Ovary (tissue), 7 donors: ENCODE measurements at regions not wholly inside any gene's neighbourhood (a gene's known extent, or its start where the extent isn't known, plus 50 kb on each side); places are given as distances from the start of the nearest gene placed in this dataset.

Experiments used
- DNase-seq, 5 donors: peaks; one replicate each; pipeline ENCODE4 v3.0.0-alpha.2; 2019 to 2020
- H3K27ac ChIP-seq, 2 donors: fragments of 200-600 bp; one replicate each; pipeline versions ENCODE4 v1.5.1 to v1.8.0; 2019 to 2022
- H3K27me3 ChIP-seq: fragments of 200-600 bp; one replicate; pipeline ENCODE4 v1.8.0; 2022
- H3K36me3 ChIP-seq: fragments of 200-600 bp; sonication (generic); one replicate; pipeline ENCODE4 v1.5.1; 2019
- H3K4me1 ChIP-seq: one replicate; pipeline ENCODE4 v1.8.1; 2013; ENCODE audit warnings: mild to moderate bottlenecking, moderate library complexity; ENCODE audit not compliant: insufficient read depth
- H3K4me3 ChIP-seq: fragments of 200-600 bp; sonication (generic); one replicate; pipeline ENCODE4 v1.5.1; 2017
- H3K9me3 ChIP-seq, 2 donors: fragments of 200-600 bp in 1 of 2; sonication (generic) in 1 of 2; one replicate each; pipeline versions ENCODE4 v1.5.1 to v1.8.1; 2013 to 2019; ENCODE audit warnings: mild to moderate bottlenecking in 1 of 2, moderate library complexity in 1 of 2
- EP300 ChIP-seq: sonication (generic); formaldehyde crosslinking; IDR thresholded peaks from one replicate; pipeline ENCODE4 v1.6.1; 2017; ENCODE audit warnings: antibody characterized with exemption
- POLR2A ChIP-seq: fragments of 450-650 bp; IDR thresholded peaks from one replicate; pipeline ENCODE4 v1.6.1; 2017; ENCODE audit warnings: antibody characterized with exemption, mild to moderate bottlenecking, moderate library complexity
- WGBS, 3 donors: extraction: QIAGEN DNeasy Blood & Tissue Kit in 1 of 3; methylation state at CpG; one replicate each; pipeline versions ENCODE4 v1.1.5 to v1.1.7; 2013 to 2017; 5-methylcytosine and 5-hydroxymethylcytosine counted together
- intact Hi-C, 4 donors: fragments of 100-400 bp; cut with DNase I; formaldehyde crosslinking; loops; one replicate each; pipeline versions ENCODE4 v1.11.0 to v1.15.1; 2022 to 2023
- TF ChIP-seq, protein P1 (sequence below), 3 donors: fragments of 450-650 bp in 2 of 3; fragments of 200-600 bp in 1 of 3; IDR thresholded peaks; one replicate each; pipeline versions ENCODE4 v1.5.1 to v1.8.0; 2016 to 2022; ENCODE audit warnings: antibody characterized with exemption in 3 of 3, mild to moderate bottlenecking in 1 of 3
- donor health status: DM: no; HTN: no; CAD: no; lungs with moderate emphysema.
- donor health status: DM: no; HTN: no; CAD: no.
- donor health status: Bipolar disorder and iron deficiency.
- donor health status: DM: no; HTN: no; CAD: no.
- donor health status: DM: yes; HTN: yes; CAD: no.

DNA sequence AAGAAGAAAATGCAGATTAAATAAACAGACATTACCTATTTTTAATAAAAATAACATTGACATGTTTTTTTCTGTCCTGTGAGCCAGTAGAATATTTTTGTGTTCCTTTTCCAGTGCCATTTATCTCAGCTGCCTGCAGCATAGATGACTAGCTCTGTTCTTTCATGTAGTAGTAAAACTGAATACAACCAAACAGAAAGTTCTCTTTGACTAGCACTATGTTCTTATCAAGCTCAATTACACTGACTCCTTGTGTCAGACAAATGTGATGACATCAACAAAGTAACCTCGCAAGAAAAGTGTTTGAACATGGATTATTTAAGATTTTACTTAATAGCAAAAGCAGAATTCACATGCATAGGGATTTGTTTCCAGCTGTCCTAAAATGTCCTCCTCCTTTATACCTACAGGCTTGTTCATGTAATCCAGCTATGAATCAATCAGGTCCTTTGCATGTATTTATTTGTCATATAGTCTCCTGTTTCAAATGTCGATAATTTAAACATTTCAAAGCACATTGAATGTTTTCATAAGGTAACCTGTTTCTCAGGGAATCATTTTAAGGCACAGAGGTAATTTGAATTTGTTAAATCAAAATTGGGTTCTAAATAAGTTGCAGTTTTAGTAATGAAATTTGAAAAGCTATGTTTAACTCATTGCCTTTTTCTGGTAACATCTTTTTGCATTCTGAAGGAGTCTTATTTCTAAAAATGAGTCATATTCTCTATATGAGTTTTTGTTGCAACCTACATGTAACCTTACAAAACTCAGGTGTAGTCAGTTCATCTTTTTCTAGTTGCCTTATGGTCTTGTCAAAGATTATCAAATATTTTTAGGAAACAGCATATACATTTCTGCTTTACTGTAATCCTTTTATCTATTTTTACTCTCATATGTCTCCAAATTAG, 215.3 kb upstream of the GULP1 start:
- intact Hi-C loops: no loop called here
- no peak overlapping the region for H3K27ac ChIP-seq
- 91 to 93% (median 92%) methylated on average over 2 of the region's 2 CpGs for WGBS, 3 donors
- no peaks in the 10 kb centered on the region for H3K27me3 ChIP-seq
- H3K9me3 ChIP-seq: no peaks in the 10 kb centered on the region
- no peak for DNase-seq
- no peaks in the 10 kb centered on the region for H3K4me1 ChIP-seq
- H3K4me3 ChIP-seq: no peak overlapping the region
- no peaks in the 10 kb centered on the region for H3K36me3 ChIP-seq
- TF ChIP-seq, protein P1, sequence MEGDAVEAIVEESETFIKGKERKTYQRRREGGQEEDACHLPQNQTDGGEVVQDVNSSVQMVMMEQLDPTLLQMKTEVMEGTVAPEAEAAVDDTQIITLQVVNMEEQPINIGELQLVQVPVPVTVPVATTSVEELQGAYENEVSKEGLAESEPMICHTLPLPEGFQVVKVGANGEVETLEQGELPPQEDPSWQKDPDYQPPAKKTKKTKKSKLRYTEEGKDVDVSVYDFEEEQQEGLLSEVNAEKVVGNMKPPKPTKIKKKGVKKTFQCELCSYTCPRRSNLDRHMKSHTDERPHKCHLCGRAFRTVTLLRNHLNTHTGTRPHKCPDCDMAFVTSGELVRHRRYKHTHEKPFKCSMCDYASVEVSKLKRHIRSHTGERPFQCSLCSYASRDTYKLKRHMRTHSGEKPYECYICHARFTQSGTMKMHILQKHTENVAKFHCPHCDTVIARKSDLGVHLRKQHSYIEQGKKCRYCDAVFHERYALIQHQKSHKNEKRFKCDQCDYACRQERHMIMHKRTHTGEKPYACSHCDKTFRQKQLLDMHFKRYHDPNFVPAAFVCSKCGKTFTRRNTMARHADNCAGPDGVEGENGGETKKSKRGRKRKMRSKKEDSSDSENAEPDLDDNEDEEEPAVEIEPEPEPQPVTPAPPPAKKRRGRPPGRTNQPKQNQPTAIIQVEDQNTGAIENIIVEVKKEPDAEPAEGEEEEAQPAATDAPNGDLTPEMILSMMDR (IDR thresholded peaks at IDR 0.05): no peak
- no peak for TF ChIP-seq EP300
- no peak for TF ChIP-seq POLR2A

- H3K27ac ChIP-seq: no peak overlapping the region
- H3K9me3 ChIP-seq: no peaks in the 10 kb centered on the region
- no peaks in the 10 kb centered on the region for H3K36me3 ChIP-seq
- intact Hi-C loops: no loop called here
- TF ChIP-seq EP300: no peak
- TF ChIP-seq, protein P1 (IDR thresholded peaks at IDR 0.05): no peak
- no peak for TF ChIP-seq POLR2A
- no peaks in the 10 kb centered on the region for H3K27me3 ChIP-seq
- no peak overlapping the region for H3K4me3 ChIP-seq
- H3K4me1 ChIP-seq: no peaks in the 10 kb centered on the region
- no peak for DNase-seq
These were observed 213.9 kb upstream of the GULP1 start for GRCh38 chr2:188077757-188078156.

DNA sequence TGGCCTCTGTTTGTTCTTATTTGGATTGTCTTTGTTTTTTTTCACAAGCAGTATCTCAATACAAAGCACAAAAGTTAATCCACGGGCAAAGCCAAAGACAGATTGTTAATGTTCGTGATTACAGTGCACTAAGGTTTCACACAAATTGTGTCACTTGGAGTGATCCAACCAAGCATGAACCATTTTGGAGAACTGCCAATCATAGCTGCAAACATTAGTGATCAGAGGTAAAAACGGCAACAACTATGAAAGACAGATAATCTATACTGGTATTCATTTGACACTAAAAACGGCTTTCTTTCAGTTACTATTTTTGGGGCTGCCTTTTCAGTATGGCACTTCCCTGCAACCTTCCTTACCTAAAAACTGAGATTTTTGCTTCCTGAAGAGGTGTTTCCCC, 213.1 kb upstream of the GULP1 start:
- TF ChIP-seq EP300 (no peak), POLR2A (no peak)
- TF ChIP-seq, protein P1 (IDR thresholded peaks at IDR 0.05): no peak
- Histone ChIP-seq H3K4me1 (no peaks in the 10 kb centered on the region), H3K36me3 (no peaks in the 10 kb centered on the region), H3K27me3 (no peaks in the 10 kb centered on the region), H3K9me3 (no peaks in the 10 kb centered on the region), H3K27ac (no peak overlapping the region), H3K4me3 (no peak overlapping the region)
- 75 to 86% (median 80%) methylated on average over 4 of the region's 4 CpGs for WGBS, 3 donors
- no peak for DNase-seq
- intact Hi-C loops: no loop called here

- TF ChIP-seq, protein P1 (IDR thresholded peaks at IDR 0.05): no peak
- no peak for TF ChIP-seq EP300
- no peak for TF ChIP-seq POLR2A
- 38 to 70% (median 58%) methylated on average over 1 of the region's 1 CpG for WGBS, 3 donors
- no peak for DNase-seq
- Histone ChIP-seq H3K4me3 (no peak overlapping the region), H3K9me3 (no peaks in the 10 kb centered on the region), H3K4me1 (no peaks in the 10 kb centered on the region), H3K27ac (no peak overlapping the region), H3K36me3 (no peaks in the 10 kb centered on the region), H3K27me3 (no peaks in the 10 kb centered on the region)
- intact Hi-C loops: no loop called here
These were observed 212.5 kb upstream of the GULP1 start for GRCh38 chr2:188079196-188079595.
